Nephron progenitor cell (in vitro differentiated cells): ENCODE measurements at regions not wholly inside any gene's neighbourhood (a gene's known extent, or its start where the extent isn't known, plus 50 kb on each side); places are given as distances from the start of the nearest gene placed in this dataset.
A peak's percentile ranks its signal among the peaks of the same experiment; 100 is the strongest.

ENCODE experiments used
- DNase-seq: peaks from one replicate; pipeline ENCODE4 v3.0.0; 2021
- H3K27ac Mint-ChIP-seq: 2 replicates; pipeline ENCODE4 v1.8.0; 2021; ENCODE audit warnings: mild to moderate bottlenecking, moderate library complexity, mixed read lengths
- H3K27me3 Mint-ChIP-seq: 2 replicates; pipeline ENCODE4 v1.8.0; 2021; ENCODE audit warnings: mild to moderate bottlenecking, low read depth, mixed read lengths; ENCODE audit not compliant: poor library complexity
- H3K36me3 Mint-ChIP-seq: 2 replicates; pipeline ENCODE4 v1.8.0; 2021; ENCODE audit warnings: low read depth, mixed read lengths
- H3K4me1 Mint-ChIP-seq: 2 replicates; pipeline ENCODE4 v1.8.0; 2021; ENCODE audit warnings: mixed read lengths
- H3K4me3 Mint-ChIP-seq: 2 replicates; pipeline ENCODE4 v1.8.0; 2021; ENCODE audit warnings: mild to moderate bottlenecking, moderate library complexity, mixed read lengths
- H3K9me3 Mint-ChIP-seq: 2 replicates; pipeline ENCODE4 v1.8.0; 2021; ENCODE audit warnings: mild to moderate bottlenecking, moderate library complexity, mixed read lengths
- TF ChIP-seq, protein P1 (sequence below): fragments of 200-600 bp; sonication (generic); IDR thresholded peaks from 2 replicates; pipeline ENCODE4 v1.5.0; 2021; ENCODE audit warnings: antibody characterized with exemption

- DNase-seq, result peak; percentile 60
- H3K4me3 Mint-ChIP-seq, result peak overlapping the region; percentile 74
- peaks cover 5% of the 10 kb centered on the region for H3K9me3 Mint-ChIP-seq
- TF ChIP-seq, protein P1, sequence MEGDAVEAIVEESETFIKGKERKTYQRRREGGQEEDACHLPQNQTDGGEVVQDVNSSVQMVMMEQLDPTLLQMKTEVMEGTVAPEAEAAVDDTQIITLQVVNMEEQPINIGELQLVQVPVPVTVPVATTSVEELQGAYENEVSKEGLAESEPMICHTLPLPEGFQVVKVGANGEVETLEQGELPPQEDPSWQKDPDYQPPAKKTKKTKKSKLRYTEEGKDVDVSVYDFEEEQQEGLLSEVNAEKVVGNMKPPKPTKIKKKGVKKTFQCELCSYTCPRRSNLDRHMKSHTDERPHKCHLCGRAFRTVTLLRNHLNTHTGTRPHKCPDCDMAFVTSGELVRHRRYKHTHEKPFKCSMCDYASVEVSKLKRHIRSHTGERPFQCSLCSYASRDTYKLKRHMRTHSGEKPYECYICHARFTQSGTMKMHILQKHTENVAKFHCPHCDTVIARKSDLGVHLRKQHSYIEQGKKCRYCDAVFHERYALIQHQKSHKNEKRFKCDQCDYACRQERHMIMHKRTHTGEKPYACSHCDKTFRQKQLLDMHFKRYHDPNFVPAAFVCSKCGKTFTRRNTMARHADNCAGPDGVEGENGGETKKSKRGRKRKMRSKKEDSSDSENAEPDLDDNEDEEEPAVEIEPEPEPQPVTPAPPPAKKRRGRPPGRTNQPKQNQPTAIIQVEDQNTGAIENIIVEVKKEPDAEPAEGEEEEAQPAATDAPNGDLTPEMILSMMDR, result no peak
- H3K27me3 Mint-ChIP-seq, result peaks cover 18% of the 10 kb centered on the region
- no peaks in the 10 kb centered on the region for H3K36me3 Mint-ChIP-seq
- peak overlapping the region; percentile 4 for H3K27ac Mint-ChIP-seq
- peaks cover 96% of the 10 kb centered on the region for H3K4me1 Mint-ChIP-seq
Measured at GRCh38 chr3:197428117-197428801, 127.5 kb downstream of the BDH1 start.

DNA sequence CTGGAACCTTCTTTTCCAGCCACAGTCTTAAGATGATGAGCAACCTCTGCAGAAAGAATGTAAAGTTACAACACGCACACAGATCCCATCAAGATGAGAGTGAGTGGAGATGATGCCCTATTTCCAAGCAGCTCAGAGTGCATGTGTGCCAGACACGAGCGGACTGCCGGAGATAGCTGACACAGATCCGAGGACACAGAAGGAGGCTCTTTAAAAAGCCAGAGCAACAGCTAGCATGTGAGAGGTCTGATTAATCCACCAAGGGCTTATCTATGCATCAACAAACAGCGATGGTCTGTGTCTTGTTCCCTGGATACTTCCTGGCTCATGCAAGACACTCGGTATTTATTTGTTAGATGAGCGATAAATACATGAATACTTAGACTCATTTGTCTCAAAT is 128.6 kb upstream of the DLG1 start:
- DNase-seq, result no peak
- peaks cover 98% of the 10 kb centered on the region for H3K4me1 Mint-ChIP-seq
- no peaks in the 10 kb centered on the region for H3K9me3 Mint-ChIP-seq
- peaks cover 13% of the 10 kb centered on the region for H3K27me3 Mint-ChIP-seq
- H3K36me3 Mint-ChIP-seq, result no peaks in the 10 kb centered on the region
- no peak overlapping the region for H3K27ac Mint-ChIP-seq
- H3K4me3 Mint-ChIP-seq, result peak overlapping the region; percentile 27
- TF ChIP-seq, protein P1, result no peak

GRCh38 chr3:197426121-197426566 is 127.7 kb upstream of the DLG1 start:
- TF ChIP-seq, protein P1, result no peak
- Mint-ChIP-seq H3K4me1 (peaks cover 92% of the 10 kb centered on the region), H3K4me3 (no peak overlapping the region), H3K27ac (no peak overlapping the region), H3K36me3 (no peaks in the 10 kb centered on the region), H3K27me3 (peaks cover 10% of the 10 kb centered on the region), H3K9me3 (no peaks in the 10 kb centered on the region)
- DNase-seq, result no peak

DNA sequence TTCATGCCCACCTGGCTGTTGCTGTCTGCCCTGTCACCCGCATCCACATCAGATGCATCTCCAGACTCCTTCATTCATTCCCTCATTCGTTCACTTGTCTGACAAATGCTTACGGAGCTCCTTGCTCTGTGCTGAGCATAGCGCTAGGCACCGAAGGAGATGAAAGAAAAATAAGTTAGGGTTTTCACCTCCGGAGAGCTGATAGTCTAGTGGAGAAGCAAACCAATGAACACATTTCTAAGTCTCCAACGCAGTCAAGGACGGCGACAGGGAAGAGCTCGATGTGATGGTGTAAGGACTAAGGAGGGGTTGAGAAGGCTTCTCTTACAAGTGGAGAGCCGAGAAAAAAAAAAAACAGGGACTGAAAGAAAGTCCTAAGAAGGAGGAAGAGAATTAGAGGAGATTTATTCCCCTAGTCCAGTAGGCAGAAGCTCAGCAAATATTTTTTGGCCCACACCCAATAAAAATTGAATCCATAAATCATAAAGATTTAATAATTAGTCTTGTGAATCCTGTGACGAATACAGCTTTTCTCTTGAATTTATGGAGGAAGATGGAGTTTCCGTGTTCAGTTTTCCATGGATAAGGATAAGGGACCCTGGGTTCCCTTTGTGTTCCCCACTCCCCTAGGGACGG is 127.2 kb upstream of the DLG1 start:
- Mint-ChIP-seq H3K27ac (no peak overlapping the region), H3K9me3 (no peaks in the 10 kb centered on the region), H3K27me3 (peaks cover 10% of the 10 kb centered on the region), H3K4me3 (no peak overlapping the region), H3K36me3 (no peaks in the 10 kb centered on the region), H3K4me1 (peaks cover 87% of the 10 kb centered on the region)
- TF ChIP-seq, protein P1, result no peak
- DNase-seq, result no peak

- Mint-ChIP-seq H3K4me1 (peaks cover 80% of the 10 kb centered on the region), H3K27me3 (peaks cover 9% of the 10 kb centered on the region), H3K36me3 (no peaks in the 10 kb centered on the region), H3K9me3 (no peaks in the 10 kb centered on the region), H3K4me3 (no peak overlapping the region), H3K27ac (peak overlapping the region; percentile 60)
- TF ChIP-seq, protein P1, result no peak
- no peak for DNase-seq
Measured at GRCh38 chr3:197424674-197425484, 126.5 kb upstream of the DLG1 start.
